ENCODE measurements at regions not wholly inside any gene's neighbourhood (a gene's known extent, or its start where the extent isn't known, plus 50 kb on each side); places are given as distances from the start of the nearest gene placed in this dataset.

- Histone ChIP-seq H3K4me3 (ENCODE audit: low read depth in 1 of 3, low read length in 3 of 3) (no peak overlapping the region), H3K4me1 (ENCODE audit: control insufficient read depth in 4 of 4, insufficient read depth in 4 of 4, low read length in 3 of 4) (peaks cover 0 to 5% (median under 1%) of the 10 kb centered on the region in 4 donors), H3K9me3 (ENCODE audit: control insufficient read depth in 4 of 4, low read length in 3 of 4) (no peaks in the 10 kb centered on the region), H3K36me3 (ENCODE audit: control insufficient read depth in 4 of 4, insufficient read depth in 3 of 4, low read depth in 1 of 4, low read length in 3 of 4) (no peaks in the 10 kb centered on the region), H3K27me3 (ENCODE audit: control insufficient read depth in 4 of 4, insufficient read depth in 4 of 4, low read length in 3 of 4) (no peaks in the 10 kb centered on the region), H3K9ac (ENCODE audit: low read depth in 1 of 2, low read length in 2 of 2) (no peak overlapping the region), H3K27ac (ENCODE audit: low read depth in 1 of 2, low read length in 2 of 2) (no peak overlapping the region)
- no peak for DNase-seq (ENCODE audit: low spot score)
- WGBS = 35% methylated on average over 2 of the region's 2 CpGs
- TF ChIP-seq NR2F2 (IDR thresholded peaks at IDR 0.05) (no peak), ATF3 (IDR thresholded peaks at IDR 0.05) (no peak), FOXA1 (IDR thresholded peaks at IDR 0.05) (no peak), RXRA (IDR thresholded peaks at IDR 0.05) (no peak), REST (IDR thresholded peaks at IDR 0.05) (no peak), YY1 (IDR thresholded peaks at IDR 0.05) (no peak), FOXA2 (IDR thresholded peaks at IDR 0.05) (no peak), CTCF (IDR thresholded peaks at IDR 0.05; ENCODE audit: low read depth, low read length, missing input control) (no peak), RAD21 (IDR thresholded peaks at IDR 0.05) (no peak), MAX (IDR thresholded peaks at IDR 0.05) (no peak), SP1 (IDR thresholded peaks at IDR 0.05) (no peak), TAF1 (conservative IDR thresholded peaks at IDR 0.05) (no peak), ZBTB33 (IDR thresholded peaks at IDR 0.05) (no peak), GABPA (IDR thresholded peaks at IDR 0.05 in 1 of 2, conservative IDR thresholded peaks at IDR 0.05 in 1 of 2) (no peak), JUND (IDR thresholded peaks at IDR 0.05) (no peak)
Measured at GRCh38 chr3:101978348-101978747, 129.0 kb downstream of the NFKBIZ start.

GRCh38 chr3:101979033-101979432, 129.7 kb downstream of the NFKBIZ start:
- DNase-seq (ENCODE audit: low spot score) = no peak
- no peaks in the 10 kb centered on the region for H3K9me3 ChIP-seq (ENCODE audit: control insufficient read depth in 4 of 4, low read length in 3 of 4)
- no peaks in the 10 kb centered on the region for H3K36me3 ChIP-seq (ENCODE audit: control insufficient read depth in 4 of 4, insufficient read depth in 3 of 4, low read depth in 1 of 4, low read length in 3 of 4)
- no peak overlapping the region for H3K9ac ChIP-seq (ENCODE audit: low read depth in 1 of 2, low read length in 2 of 2)
- 92% methylated on average over 3 of the region's 3 CpGs for WGBS
- no peak overlapping the region for H3K27ac ChIP-seq (ENCODE audit: low read depth in 1 of 2, low read length in 2 of 2)
- H3K4me3 ChIP-seq (ENCODE audit: low read depth in 1 of 3, low read length in 3 of 3) = no peak overlapping the region
- TF ChIP-seq YY1 (IDR thresholded peaks at IDR 0.05) = no peak
- no peak for TF ChIP-seq HNF4A (conservative IDR thresholded peaks at IDR 0.05)
- no peak for TF ChIP-seq HNF4G (IDR thresholded peaks at IDR 0.05)
- TF ChIP-seq GABPA (IDR thresholded peaks at IDR 0.05 in 1 of 2, conservative IDR thresholded peaks at IDR 0.05 in 1 of 2) = no peak
- no peak for TF ChIP-seq EGR1 (IDR thresholded peaks at IDR 0.05; ENCODE audit: low read depth in 2 of 2)
- H3K4me1 ChIP-seq (ENCODE audit: control insufficient read depth in 4 of 4, insufficient read depth in 4 of 4, low read length in 3 of 4) = peaks cover 0 to 5% (median under 1%) of the 10 kb centered on the region in 4 donors
- H3K27me3 ChIP-seq (ENCODE audit: control insufficient read depth in 4 of 4, insufficient read depth in 4 of 4, low read length in 3 of 4) = no peaks in the 10 kb centered on the region
